Fibroblast of lung (primary cell): ENCODE measurements at regions not wholly inside any gene's neighbourhood (a gene's known extent, or its start where the extent isn't known, plus 50 kb on each side); places are given as distances from the start of the nearest gene placed in this dataset.

Experiments
- CTCF ChIP-seq, 2 donors: IDR thresholded peaks in 1 of 2; conservative IDR thresholded peaks in 1 of 2; 1 replicate in 1 of 2; 2 replicates in 1 of 2; pipeline ENCODE4 v1.5.1; 2011 to 2012; ENCODE audit warnings: low read length in 2 of 2, control low read depth in 1 of 2, inconsistent platforms in 1 of 2, low read depth in 1 of 2, mild to moderate bottlenecking in 1 of 2
- EZH2 ChIP-seq: IDR thresholded peaks from 2 replicates; pipeline ENCODE4 v1.5.1; 2012; ENCODE audit warnings: low read length, control low read depth, mild to moderate bottlenecking; ENCODE audit errors: missing control alignments

DNA sequence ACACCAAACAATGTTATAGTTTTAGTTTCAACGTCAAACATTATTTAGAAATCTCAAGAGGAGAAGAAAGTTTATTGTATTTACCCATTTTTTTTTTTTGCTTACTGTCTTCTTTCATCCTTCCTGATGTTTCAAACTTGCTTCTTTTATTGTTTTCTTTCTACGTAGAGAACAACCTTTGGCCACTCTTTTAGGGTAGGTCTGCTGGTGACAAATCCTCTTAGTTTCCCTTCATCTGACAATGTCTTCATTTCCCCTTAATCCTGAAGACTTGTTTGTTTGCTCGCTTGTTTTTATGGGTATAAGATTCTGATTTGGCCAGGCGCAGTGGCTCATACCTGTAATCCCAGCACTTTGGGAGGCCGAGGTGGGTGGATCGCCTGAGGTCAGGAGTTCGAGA is 89.1 kb downstream of the RHOU start:
- TF ChIP-seq EZH2 (no peak), CTCF (conservative IDR thresholded peaks at IDR 0.05 in 1 of 2, IDR thresholded peaks at IDR 0.05 in 1 of 2; ENCODE audit: low read depth in 1 of 2, low read length in 2 of 2) (no peak)
